ENCODE measurements at regions not wholly inside any gene's neighbourhood (a gene's known extent, or its start where the extent isn't known, plus 50 kb on each side); places are given as distances from the start of the nearest gene placed in this dataset.
"Not testable (repeated sequence)": the region's sequence is repeated elsewhere in the genome, so short reads cannot be mapped to it uniquely, and the experiment has no call there.

DNA sequence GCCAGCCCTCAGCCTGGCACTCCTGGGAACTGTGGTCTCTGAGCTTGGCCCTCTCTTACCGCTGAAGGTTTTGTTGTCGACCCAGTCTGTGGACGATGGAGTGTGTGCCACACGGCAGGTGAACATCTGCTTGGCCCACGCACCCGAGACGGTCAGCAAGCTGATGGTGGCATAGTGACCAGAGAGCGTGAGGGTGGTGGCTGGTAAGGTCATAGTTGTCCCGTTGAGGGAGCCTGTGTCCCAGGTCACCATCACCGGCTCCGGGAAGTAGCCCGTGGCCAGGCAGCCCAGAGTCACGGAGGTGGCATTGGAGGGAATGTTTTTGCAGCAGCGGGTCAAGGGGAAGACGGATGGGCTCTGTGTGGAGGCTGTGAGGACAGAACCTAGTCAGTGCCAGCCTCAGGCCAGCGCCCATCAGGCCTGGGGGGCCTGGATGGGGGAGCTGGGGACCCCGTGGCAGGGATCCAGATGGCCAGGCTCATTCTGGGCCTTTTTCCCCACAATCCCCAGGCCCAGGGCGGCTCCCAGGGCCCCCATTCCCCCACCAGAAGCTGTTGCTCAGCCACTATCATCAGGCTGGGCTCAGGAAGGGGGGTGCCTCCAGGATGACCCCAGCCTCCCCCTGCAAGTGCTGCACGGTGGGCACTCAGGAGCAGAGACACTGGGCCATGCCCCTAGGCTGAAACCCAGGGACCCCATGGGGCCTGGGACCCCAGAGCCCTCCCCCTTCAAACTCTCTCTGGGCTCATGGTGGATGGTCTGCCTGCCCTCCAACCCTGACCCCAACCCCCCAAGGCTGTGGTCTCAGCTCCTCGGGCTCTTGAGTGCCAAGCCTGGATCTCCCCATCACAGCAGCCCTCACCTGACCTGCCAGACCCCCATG, 75.2 kb downstream of the TMEM121 start:
- TF ChIP-seq, protein P1, sequence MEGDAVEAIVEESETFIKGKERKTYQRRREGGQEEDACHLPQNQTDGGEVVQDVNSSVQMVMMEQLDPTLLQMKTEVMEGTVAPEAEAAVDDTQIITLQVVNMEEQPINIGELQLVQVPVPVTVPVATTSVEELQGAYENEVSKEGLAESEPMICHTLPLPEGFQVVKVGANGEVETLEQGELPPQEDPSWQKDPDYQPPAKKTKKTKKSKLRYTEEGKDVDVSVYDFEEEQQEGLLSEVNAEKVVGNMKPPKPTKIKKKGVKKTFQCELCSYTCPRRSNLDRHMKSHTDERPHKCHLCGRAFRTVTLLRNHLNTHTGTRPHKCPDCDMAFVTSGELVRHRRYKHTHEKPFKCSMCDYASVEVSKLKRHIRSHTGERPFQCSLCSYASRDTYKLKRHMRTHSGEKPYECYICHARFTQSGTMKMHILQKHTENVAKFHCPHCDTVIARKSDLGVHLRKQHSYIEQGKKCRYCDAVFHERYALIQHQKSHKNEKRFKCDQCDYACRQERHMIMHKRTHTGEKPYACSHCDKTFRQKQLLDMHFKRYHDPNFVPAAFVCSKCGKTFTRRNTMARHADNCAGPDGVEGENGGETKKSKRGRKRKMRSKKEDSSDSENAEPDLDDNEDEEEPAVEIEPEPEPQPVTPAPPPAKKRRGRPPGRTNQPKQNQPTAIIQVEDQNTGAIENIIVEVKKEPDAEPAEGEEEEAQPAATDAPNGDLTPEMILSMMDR (IDR thresholded peaks at IDR 0.05; ENCODE audit: control insufficient read depth, extremely low read depth, insufficient read depth): no peak
- H3K4me3 ChIP-seq (ENCODE audit: low read depth, low read length): no peak overlapping the region
- DNase-seq (ENCODE audit: low read depth): no peak

DNA sequence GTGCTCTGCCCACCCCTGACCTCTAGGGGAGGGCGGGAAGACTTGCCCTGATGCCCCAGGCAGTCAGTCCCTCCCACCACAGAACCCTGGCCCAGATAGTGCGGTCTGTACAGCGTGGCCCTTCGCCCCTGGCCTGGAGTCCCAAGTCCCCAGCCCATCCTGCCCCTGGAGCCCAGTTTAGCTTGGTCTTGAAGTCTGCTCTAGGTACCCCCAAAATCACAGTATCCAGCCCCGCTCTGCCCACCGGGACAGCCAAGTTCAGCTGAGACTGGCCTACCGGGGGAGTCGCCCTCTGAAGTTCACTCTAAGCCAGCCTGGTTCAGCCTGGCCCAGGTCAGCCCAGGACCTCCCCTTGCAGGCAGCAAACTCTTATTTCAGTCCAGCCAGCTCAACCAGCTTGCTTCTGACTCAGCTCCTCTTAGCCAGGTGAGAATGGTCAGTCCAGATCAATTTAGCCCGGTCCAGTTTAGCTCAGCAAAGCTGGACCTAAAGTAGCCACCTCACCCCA, 75.9 kb downstream of the TMEM121 start:
- TF ChIP-seq, protein P1 (IDR thresholded peaks at IDR 0.05; ENCODE audit: control insufficient read depth, extremely low read depth, insufficient read depth): no peak
- DNase-seq (ENCODE audit: low read depth): no peak
- H3K4me3 ChIP-seq (ENCODE audit: low read depth, low read length): no peak overlapping the region

DNA sequence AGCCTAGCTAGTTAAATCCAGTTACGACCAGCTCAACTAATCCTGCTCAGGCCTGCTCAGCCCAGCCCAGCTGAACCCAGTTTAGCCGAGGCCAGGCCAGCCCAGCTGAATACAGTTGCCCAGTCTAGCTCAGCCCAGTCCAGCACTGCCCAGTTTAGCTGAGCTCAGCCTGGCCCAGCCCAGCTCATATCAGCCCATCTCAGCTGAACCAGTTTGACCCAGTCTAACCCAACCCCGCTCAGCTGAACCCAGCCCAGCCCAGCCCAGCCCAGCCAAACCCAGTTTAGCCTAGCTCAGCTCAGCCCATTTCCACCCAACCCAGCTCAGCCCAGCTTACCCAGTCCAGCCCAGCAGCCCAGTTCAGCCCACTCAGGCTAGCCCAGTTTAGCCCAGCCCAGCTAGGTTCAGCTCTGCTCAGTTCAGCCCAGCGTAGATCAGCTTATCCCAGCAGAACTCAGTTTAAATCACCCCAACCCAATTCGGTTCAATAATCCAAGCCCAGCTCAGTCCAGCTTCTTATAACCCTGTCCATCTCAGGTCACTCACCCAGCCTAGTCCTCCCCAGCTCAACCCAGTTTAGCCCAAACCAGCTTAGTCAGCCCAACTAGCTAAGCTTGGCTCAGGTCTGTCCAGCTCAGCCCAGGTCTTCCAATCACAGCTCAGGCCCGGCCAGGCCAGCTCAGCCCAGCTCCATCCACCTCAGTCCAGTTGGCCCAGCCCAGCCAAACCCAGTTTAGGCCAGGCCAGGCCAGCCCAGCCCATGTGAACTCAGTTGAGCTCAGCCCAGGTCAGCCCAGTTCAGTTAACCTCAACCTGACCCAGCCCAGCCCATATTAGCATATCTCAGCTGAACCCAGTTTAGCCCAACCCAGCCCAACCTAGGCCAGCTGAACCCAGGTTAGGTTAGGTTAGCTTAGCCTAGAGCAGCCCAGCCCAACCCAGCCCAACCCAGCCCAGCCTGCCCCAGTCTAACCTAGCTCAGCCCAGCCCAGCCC, 76.7 kb downstream of the TMEM121 start:
- TF ChIP-seq, protein P1 (IDR thresholded peaks at IDR 0.05; ENCODE audit: control insufficient read depth, extremely low read depth, insufficient read depth): no peak

DNA sequence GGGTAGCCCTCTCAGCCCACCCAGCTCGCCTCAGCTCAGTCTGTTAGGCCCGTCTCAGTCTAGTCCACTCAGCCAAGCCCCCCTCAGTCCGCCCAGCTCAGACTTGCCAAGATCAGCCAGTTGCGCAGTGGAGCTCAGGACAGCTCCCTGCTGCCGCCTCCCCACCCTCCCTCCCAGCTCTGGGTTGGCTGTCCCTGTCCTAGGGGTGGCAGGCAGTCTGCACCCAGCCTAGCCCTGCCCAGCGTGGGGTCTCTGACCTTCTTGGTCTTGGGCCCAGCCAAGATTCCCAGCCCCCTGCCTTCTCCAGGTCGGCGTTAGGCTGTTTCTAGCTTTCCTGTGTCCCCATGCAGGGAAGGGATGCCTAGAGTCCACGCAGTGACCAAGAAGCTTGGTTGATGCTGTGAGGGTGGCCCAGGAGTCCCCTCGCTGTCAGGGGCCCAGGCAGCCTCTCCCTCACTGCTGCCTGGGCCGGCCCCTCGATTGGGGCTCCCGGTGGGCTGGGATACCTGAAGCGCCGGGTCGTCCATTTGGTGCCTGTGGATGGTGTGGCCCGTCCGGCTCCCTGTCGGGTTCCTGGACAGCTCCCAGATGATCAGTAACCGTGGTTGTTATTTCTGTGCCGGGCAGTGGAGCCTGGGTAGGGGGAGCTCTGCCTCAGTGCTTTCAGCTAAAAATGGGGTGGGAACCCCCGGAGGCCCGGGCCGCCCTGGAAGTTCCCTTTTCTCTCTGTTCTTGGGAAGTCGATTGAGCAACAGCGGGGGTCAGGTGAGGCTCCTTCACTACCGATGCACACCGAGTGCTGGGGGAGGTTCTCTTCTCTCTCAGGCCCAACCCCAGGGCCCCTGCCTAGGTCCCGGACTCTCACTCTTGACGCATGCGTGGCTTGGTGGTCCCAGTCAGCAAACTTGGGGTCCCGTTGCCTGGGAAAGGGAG, 78.4 kb downstream of the TMEM121 start:
- H3K4me3 ChIP-seq (ENCODE audit: low read depth, low read length); DNase-seq (ENCODE audit: low read depth): not testable (repeated sequence)

More for the DNA sequence above, 76.7 kb downstream of the TMEM121 start:
- no peak overlapping the region for H3K4me3 ChIP-seq (ENCODE audit: low read depth, low read length)
- DNase-seq (ENCODE audit: low read depth): no peak

DNA sequence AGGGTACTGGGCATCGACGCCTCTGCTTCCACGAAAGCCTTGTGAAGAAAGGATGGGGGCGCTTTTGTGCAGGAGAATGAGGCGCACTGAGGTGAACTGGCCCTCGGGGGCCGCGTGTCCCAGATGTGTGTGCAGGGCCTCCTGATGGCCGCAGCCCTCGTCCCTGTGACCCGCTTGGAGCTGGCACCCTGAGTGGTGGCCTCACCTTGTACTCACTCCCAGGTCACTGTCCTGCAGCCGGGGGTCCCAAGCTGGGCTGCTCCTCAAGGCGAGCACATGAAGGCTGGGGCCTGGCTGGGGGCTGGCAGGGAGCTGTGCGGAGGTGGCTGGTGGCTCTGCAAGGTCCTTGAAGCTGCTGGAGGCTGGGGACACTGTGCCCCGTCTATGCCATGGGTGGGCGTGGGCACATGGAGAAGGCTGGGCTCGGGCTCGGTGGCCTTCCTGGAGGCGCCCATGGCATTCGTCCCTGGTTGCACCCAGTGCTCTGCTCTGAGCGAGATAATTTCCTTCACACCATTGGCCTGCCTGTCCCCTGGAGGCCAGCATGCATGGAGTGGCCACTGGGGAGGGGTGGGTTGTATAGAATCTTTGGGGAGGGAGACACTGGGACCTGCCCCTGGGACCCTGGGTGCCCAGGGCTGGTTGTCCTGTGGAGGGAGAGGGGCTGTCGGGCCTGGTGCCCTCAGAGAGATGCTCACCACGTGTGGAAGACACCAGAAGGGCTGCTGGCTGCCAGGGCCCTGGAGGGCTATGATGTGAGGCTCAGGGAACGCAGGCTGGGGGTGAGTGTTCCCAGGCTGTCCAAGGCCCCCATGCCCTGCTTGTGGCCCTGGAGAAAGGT, 79.3 kb downstream of the TMEM121 start:
- DNase-seq (ENCODE audit: low read depth): no peak
- TF ChIP-seq, protein P1 (IDR thresholded peaks at IDR 0.05; ENCODE audit: control insufficient read depth, extremely low read depth, insufficient read depth): no peak
- H3K4me3 ChIP-seq (ENCODE audit: low read depth, low read length): no peak overlapping the region

DNA sequence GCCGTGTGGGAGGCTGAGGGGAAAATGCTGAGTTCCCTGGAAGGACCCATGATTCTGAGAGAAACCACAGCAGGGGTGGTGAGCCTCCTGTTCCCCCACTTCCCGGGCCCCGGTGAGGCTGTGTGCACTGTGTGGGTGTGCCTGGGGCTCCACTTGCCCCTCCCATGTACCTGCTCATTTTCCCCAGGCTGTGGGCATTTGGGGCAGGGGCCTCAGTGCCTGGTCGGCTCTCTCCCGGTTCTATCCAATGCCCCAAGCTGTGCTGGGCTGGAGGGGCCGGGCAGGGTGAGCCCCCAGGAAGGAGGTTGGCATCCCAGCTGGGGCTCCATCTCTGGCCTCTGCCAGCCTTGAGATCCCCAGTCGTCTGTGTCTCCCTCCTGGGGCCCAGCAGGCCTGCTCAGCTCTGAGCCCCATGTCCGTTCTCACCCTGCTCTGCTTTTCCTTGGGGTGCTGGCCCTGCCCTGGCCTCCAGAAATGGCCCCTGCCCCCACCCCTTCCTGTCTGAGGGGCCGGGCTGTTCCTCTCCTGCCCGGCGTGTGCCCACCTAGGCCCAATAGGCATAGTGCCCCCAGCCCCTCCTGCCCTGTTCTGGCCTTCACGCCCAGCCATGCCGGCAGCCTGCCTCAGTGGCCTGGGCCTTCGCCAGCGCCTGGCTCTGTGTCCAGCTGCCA, 80.1 kb downstream of the TMEM121 start:
- DNase-seq (ENCODE audit: low read depth); H3K4me3 ChIP-seq (ENCODE audit: low read depth, low read length): not testable (repeated sequence)

DNA sequence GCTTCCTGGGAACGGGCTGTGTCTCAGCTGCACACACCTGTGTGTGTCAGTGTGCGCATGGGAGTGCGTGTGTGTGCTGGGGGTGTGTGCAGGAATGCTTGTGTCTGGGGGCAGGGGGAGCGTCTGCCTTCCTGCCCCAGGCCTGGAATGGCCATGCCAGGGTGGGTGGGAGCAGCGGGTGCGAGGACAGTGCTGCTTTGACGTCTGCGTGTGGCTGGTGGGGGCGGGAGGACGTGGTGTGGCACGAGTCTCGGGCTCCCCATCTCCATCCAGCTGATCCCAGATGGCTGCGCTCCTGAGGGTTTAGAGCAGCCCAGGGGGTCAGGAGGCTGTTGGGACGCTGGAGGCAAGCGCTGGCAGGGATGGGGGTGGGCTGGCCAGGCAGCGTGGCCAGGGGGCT, 80.6 kb downstream of the TMEM121 start:
- DNase-seq (ENCODE audit: low read depth); H3K4me3 ChIP-seq (ENCODE audit: low read depth, low read length): not testable (repeated sequence)

DNA sequence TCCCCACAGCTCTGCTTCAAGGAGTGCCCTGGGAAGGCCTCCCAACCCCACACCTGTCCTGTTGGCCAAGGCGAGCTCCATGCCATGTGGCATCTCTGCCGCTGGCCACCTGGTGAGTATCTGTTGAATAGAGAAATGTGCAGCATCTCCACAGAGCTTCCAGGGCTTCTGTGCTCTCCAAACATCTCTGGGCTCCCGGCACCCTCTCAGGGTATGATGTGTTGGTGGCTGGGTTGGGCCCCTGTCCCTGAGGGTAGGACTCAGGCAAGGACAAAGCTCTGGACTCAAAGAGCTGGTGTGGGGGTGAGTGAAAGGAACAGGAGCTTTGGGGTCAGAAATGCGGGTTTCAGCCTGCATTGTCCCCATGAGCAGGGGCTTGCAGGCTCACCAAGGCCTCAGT, 88.6 kb downstream of the TMEM121 start:
- DNase-seq (ENCODE audit: low read depth); H3K4me3 ChIP-seq (ENCODE audit: low read depth, low read length): not testable (repeated sequence)

DNA sequence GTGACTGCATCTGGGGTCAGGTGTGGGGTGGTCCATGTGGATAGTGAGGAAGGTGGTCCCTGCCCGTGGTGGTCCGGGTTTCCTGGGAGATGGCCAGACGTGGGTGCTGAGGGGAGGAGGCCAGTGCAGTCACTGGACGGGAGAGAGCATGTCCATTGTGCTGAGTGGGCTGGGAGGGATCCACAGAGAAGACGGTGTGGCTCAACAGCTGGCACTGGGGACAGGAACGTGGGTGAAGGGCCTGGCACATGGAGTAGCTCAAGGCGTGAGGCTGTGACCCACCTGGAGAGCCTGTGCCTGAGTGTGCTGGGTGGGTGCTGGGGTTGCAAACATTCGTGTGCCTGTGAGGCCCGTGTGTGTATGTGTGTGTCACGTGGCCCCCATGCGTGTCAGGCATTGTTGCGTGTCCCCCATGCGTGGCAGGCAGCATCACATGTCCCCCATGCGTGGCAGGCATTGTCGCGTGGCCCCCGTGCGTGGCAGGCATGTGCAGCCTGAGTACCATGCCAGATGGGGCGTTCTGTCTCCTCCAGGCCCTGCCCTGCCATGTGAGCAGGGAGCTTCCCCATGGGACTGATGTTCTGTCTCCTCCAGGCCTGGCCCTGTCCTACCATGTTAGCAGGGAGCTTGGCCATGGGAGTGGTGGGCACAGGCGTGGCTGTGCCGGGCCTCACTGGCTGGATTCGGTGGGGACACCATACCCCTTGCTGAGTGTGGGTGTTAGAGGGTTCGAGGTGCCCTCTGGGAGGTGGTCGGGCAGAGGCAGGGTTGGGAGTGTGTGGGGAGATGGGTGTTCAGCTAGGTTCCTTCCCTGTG, 89.8 kb downstream of the TMEM121 start:
- DNase-seq (ENCODE audit: low read depth); H3K4me3 ChIP-seq (ENCODE audit: low read depth, low read length): not testable (repeated sequence)
